ENCODE measurements at regions not wholly inside any gene's neighbourhood (a gene's known extent, or its start where the extent isn't known, plus 50 kb on each side); places are given as distances from the start of the nearest gene placed in this dataset.

- no peak for DNase-seq
- Histone ChIP-seq H3K4me1 (ENCODE audit: control insufficient read depth in 5 of 5, insufficient read depth in 5 of 5, low read length in 5 of 5) (peaks cover 0 to 5% (median 4%) of the 10 kb centered on the region in 5 donors), H3K27ac (ENCODE audit: low read depth in 1 of 2, low read length in 1 of 2) (no peak overlapping the region), H3K4me3 (no peak overlapping the region), H3K9ac (ENCODE audit: insufficient read depth in 1 of 2, low read length in 2 of 2) (no peak overlapping the region), H3K9me3 (ENCODE audit: control insufficient read depth in 4 of 4, insufficient read depth in 3 of 4, low read length in 3 of 4) (no peaks in the 10 kb centered on the region), H3K36me3 (ENCODE audit: control insufficient read depth in 4 of 4, insufficient read depth in 4 of 4, low read length in 4 of 4) (no peaks in the 10 kb centered on the region), H3K27me3 (ENCODE audit: control insufficient read depth in 3 of 3, insufficient read depth in 3 of 3, low read length in 2 of 3) (no peaks in the 10 kb centered on the region)
- WGBS, 2 donors: 94 to 95% methylated on average over 5 of the region's 5 CpGs
- TF ChIP-seq CTCF (IDR thresholded peaks at IDR 0.05; ENCODE audit: control extremely low read depth, extremely low read depth): no peak
- no peak for ATAC-seq (ENCODE audit: insufficient read depth, low FRiP score)
Measured at GRCh38 chr14:65223636-65224035, 121.3 kb upstream of the MAX start.

- DNase-seq (peak in 2 of 3 donors; percentile 17 to 39), ATAC-seq (ENCODE audit: insufficient read depth, low FRiP score) (no peak)
- Histone ChIP-seq H3K9ac (ENCODE audit: insufficient read depth in 1 of 2, low read length in 2 of 2) (no peak overlapping the region), H3K4me3 (no peak overlapping the region), H3K27ac (ENCODE audit: low read depth in 1 of 2, low read length in 1 of 2) (no peak overlapping the region), H3K4me1 (ENCODE audit: control insufficient read depth in 5 of 5, insufficient read depth in 5 of 5, low read length in 5 of 5) (peaks cover 0 to 6% (median 4%) of the 10 kb centered on the region in 5 donors), H3K9me3 (ENCODE audit: control insufficient read depth in 4 of 4, insufficient read depth in 3 of 4, low read length in 3 of 4) (no peaks in the 10 kb centered on the region), H3K27me3 (ENCODE audit: control insufficient read depth in 3 of 3, insufficient read depth in 3 of 3, low read length in 2 of 3) (no peaks in the 10 kb centered on the region), H3K36me3 (ENCODE audit: control insufficient read depth in 4 of 4, insufficient read depth in 4 of 4, low read length in 4 of 4) (no peaks in the 10 kb centered on the region)
- no peak for TF ChIP-seq CTCF (IDR thresholded peaks at IDR 0.05; ENCODE audit: control extremely low read depth, extremely low read depth)
- WGBS, 2 donors: 11% methylated on average over 1 of the region's 1 CpG
Measured at GRCh38 chr14:65224799-65225198, 122.5 kb upstream of the MAX start.

GRCh38 chr14:65225299-65226159 is 123.2 kb upstream of the MAX start:
- no peak for ATAC-seq (ENCODE audit: insufficient read depth, low FRiP score)
- DNase-seq: no peak
- Histone ChIP-seq H3K4me3 (no peak overlapping the region), H3K27ac (ENCODE audit: low read depth in 1 of 2, low read length in 1 of 2) (no peak overlapping the region), H3K27me3 (ENCODE audit: control insufficient read depth in 3 of 3, insufficient read depth in 3 of 3, low read length in 2 of 3) (no peaks in the 10 kb centered on the region), H3K9ac (ENCODE audit: insufficient read depth in 1 of 2, low read length in 2 of 2) (no peak overlapping the region), H3K9me3 (ENCODE audit: control insufficient read depth in 4 of 4, insufficient read depth in 3 of 4, low read length in 3 of 4) (no peaks in the 10 kb centered on the region), H3K4me1 (ENCODE audit: control insufficient read depth in 5 of 5, insufficient read depth in 5 of 5, low read length in 5 of 5) (peaks cover 0 to 11% (median 4%) of the 10 kb centered on the region in 5 donors), H3K36me3 (ENCODE audit: control insufficient read depth in 4 of 4, insufficient read depth in 4 of 4, low read length in 4 of 4) (no peaks in the 10 kb centered on the region)
- 79 to 89% methylated on average over 9 of the region's 9 CpGs for WGBS, 2 donors
- TF ChIP-seq CTCF (IDR thresholded peaks at IDR 0.05; ENCODE audit: control extremely low read depth, extremely low read depth): no peak

Data from lung (tissue), 11 donors.